HL-60 (cell line): ENCODE measurements at regions not wholly inside any gene's neighbourhood (a gene's known extent, or its start where the extent isn't known, plus 50 kb on each side); places are given as distances from the start of the nearest gene placed in this dataset.

Source experiments
- DNase-seq, 2 experiments: peaks; one replicate each; pipeline ENCODE4 v3.0.0-alpha.2; 2010 to 2020; ENCODE audit warnings: low read depth in 1 of 2, low spot score in 1 of 2
- H3K27ac ChIP-seq: fragments of 250-450 bp; sonication (Bioruptor Pico); replicated peaks from 2 replicates; pipeline ENCODE4 v1.5.1; 2020; ENCODE audit warnings: mild to moderate bottlenecking, moderate library complexity
- H3K27me3 ChIP-seq: fragments of 250-450 bp; sonication (Bioruptor Pico); 2 replicates; pipeline ENCODE4 v1.5.1; 2021; ENCODE audit warnings: mild to moderate bottlenecking, moderate library complexity; ENCODE audit not compliant: insufficient read depth, poor library complexity, severe bottlenecking
- H3K4me3 ChIP-seq: replicated peaks from 2 replicates; pipeline ENCODE4 v1.5.1; 2011; ENCODE audit warnings: mild to moderate bottlenecking, control low read depth, low read length; ENCODE audit not compliant: insufficient read depth
- GABPA ChIP-seq: IDR thresholded peaks from 2 replicates; pipeline ENCODE4 v1.6.1; 2012; ENCODE audit warnings: low read depth
- POLR2AphosphoS5 ChIP-seq: IDR thresholded peaks from 2 replicates; pipeline ENCODE4 v1.6.1; 2012; ENCODE audit warnings: low read depth
- SPI1 ChIP-seq: IDR thresholded peaks from 2 replicates; pipeline ENCODE4 v1.6.1; 2012; ENCODE audit warnings: low read depth, mild to moderate bottlenecking, borderline replicate concordance
- TF ChIP-seq, protein P1 (sequence below): IDR thresholded peaks from 2 replicates; pipeline ENCODE4 v1.6.1; 2012; ENCODE audit warnings: low read depth; ENCODE audit not compliant: insufficient replicate concordance
- TF ChIP-seq, protein P2 (sequence below): IDR thresholded peaks from one replicate; pipeline ENCODE4 v1.5.1; 2011; ENCODE audit warnings: low read length, control low read depth, inconsistent platforms; ENCODE audit not compliant: insufficient read depth

DNA sequence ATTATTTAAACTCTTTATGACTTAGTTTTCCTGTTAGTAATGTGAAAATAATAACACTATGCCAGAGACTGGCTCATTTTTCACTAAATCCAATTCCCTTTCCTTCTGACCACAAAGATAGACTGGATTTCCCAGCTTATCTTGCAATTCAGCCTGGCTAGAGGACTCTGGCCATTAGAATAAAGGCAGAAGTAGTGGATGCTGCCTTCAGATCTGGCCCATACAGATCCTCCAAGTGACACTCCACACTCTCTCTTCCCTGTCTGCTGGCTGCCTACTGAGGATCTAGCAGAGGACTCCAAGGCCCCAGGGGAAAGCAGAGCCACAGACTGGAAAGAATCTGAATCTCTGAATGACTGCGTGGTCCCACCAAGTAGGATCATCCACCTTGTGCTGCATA, 188.8 kb upstream of the LMNTD1 start:
- Histone ChIP-seq H3K4me3 (no peak overlapping the region), H3K27ac (no peak overlapping the region), H3K27me3 (no peaks in the 10 kb centered on the region)
- no peak for TF ChIP-seq POLR2AphosphoS5
- TF ChIP-seq, protein P1, sequence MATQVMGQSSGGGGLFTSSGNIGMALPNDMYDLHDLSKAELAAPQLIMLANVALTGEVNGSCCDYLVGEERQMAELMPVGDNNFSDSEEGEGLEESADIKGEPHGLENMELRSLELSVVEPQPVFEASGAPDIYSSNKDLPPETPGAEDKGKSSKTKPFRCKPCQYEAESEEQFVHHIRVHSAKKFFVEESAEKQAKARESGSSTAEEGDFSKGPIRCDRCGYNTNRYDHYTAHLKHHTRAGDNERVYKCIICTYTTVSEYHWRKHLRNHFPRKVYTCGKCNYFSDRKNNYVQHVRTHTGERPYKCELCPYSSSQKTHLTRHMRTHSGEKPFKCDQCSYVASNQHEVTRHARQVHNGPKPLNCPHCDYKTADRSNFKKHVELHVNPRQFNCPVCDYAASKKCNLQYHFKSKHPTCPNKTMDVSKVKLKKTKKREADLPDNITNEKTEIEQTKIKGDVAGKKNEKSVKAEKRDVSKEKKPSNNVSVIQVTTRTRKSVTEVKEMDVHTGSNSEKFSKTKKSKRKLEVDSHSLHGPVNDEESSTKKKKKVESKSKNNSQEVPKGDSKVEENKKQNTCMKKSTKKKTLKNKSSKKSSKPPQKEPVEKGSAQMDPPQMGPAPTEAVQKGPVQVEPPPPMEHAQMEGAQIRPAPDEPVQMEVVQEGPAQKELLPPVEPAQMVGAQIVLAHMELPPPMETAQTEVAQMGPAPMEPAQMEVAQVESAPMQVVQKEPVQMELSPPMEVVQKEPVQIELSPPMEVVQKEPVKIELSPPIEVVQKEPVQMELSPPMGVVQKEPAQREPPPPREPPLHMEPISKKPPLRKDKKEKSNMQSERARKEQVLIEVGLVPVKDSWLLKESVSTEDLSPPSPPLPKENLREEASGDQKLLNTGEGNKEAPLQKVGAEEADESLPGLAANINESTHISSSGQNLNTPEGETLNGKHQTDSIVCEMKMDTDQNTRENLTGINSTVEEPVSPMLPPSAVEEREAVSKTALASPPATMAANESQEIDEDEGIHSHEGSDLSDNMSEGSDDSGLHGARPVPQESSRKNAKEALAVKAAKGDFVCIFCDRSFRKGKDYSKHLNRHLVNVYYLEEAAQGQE: no peak
- no peak for TF ChIP-seq SPI1
- TF ChIP-seq GABPA: no peak
- TF ChIP-seq, protein P2, sequence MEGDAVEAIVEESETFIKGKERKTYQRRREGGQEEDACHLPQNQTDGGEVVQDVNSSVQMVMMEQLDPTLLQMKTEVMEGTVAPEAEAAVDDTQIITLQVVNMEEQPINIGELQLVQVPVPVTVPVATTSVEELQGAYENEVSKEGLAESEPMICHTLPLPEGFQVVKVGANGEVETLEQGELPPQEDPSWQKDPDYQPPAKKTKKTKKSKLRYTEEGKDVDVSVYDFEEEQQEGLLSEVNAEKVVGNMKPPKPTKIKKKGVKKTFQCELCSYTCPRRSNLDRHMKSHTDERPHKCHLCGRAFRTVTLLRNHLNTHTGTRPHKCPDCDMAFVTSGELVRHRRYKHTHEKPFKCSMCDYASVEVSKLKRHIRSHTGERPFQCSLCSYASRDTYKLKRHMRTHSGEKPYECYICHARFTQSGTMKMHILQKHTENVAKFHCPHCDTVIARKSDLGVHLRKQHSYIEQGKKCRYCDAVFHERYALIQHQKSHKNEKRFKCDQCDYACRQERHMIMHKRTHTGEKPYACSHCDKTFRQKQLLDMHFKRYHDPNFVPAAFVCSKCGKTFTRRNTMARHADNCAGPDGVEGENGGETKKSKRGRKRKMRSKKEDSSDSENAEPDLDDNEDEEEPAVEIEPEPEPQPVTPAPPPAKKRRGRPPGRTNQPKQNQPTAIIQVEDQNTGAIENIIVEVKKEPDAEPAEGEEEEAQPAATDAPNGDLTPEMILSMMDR: no peak
- DNase-seq: no peak

DNA sequence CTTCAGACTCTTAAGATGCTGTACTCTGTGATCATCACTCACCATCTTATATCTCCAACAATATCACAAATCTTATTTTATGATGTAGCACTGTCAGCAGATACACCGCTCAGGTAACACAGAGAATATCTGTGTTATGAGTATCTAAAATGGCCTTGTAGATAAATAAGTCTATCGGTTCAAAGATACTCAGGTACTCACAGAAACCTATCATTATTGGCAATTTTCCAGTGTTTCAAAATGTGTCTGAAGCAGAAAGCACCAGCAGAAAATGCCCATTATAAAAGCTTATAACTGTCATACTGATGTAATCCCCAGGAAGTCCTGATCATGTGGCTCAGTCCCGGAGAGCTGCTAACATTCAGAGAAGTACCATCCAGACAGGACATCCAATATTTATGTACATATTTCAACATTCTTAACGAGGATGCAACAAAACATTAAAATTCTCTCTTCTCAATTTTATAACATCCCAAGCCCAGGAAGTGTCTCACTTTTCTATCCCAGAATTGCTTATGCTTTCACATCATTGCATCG, 190.7 kb upstream of the LMNTD1 start:
- DNase-seq: no peak
- Histone ChIP-seq H3K4me3 (no peak overlapping the region), H3K27ac (no peak overlapping the region), H3K27me3 (no peaks in the 10 kb centered on the region)
- TF ChIP-seq SPI1: no peak
- TF ChIP-seq GABPA: no peak

DNA sequence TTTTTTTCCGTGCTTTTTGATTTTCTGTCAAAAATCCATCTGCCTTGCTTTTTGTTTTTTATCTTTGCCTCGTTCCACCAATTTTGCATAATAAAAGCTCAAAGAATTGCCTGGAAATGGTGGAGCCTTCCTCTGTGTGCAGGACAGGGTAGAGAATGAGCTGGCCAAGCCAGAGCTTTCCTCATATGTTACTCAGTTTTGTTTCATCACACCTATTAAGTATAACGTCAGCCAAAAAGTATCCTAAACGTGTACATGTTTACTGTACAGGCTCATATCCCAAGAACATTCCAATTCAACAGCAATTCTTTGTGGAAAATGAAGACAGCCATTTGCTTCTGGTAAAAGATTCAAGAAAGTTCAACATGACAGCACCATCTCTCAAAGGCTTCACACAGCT, 191.2 kb upstream of the LMNTD1 start:
- no peak for TF ChIP-seq SPI1
- no peak for TF ChIP-seq POLR2AphosphoS5
- TF ChIP-seq GABPA: no peak
- TF ChIP-seq, protein P2: no peak
- TF ChIP-seq, protein P1: no peak
- no peak for DNase-seq
- no peak overlapping the region for H3K4me3 ChIP-seq
- no peak overlapping the region for H3K27ac ChIP-seq
- H3K27me3 ChIP-seq: no peaks in the 10 kb centered on the region

DNA sequence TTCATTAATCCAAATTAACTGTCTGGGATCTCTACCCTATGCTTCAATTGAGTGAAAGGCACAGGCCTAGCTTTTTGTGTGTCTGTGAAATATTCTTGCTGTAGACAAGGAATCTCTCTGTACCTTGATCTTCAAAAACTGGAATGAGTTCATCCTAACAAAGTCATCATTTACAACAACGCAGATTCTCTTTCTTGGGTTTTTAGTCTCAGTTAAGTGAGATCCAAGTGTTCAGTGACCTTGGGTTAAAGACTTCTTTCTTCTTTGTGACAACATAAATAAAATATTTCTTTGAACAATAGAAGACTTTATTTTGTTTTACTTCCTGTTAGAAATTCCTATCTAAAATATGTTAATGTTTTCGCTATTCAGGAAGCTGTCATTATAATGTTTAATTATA, 192.2 kb upstream of the LMNTD1 start:
- Histone ChIP-seq H3K27me3 (no peaks in the 10 kb centered on the region), H3K27ac (no peak overlapping the region), H3K4me3 (no peak overlapping the region)
- TF ChIP-seq SPI1: no peak
- TF ChIP-seq, protein P1: no peak
- no peak for TF ChIP-seq POLR2AphosphoS5
- TF ChIP-seq, protein P2: no peak
- DNase-seq: no peak
